GM23338 (cell line): ENCODE measurements at regions not wholly inside any gene's neighbourhood (a gene's known extent, or its start where the extent isn't known, plus 50 kb on each side); places are given as distances from the start of the nearest gene placed in this dataset.

Experiments
- ATAC-seq: fragments of 200-7000 bp; cut with Tn5 transposase; 3 replicates; pipeline ENCODE4 v1.9.1; 2020
- DNase-seq: peaks from one replicate; pipeline ENCODE4 v3.0.0-alpha.2; 2015; ENCODE audit warnings: low spot score
- H2AFZ ChIP-seq: fragments of 200-600 bp; sonication (generic); 2 replicates; pipeline ENCODE4 v1.8.0; 2016; ENCODE audit warnings: antibody characterized with exemption, mild to moderate bottlenecking, moderate library complexity
- H3F3A ChIP-seq: fragments of 200-600 bp; sonication (generic); replicated peaks from 2 replicates; pipeline ENCODE4 v1.8.0; 2017; ENCODE audit warnings: antibody characterized with exemption, mixed run types, low read depth
- H3K27ac ChIP-seq: fragments of 200-600 bp; sonication (generic); 2 replicates; pipeline ENCODE4 v1.6.1; 2016; ENCODE audit warnings: low read depth
- H3K27me3 ChIP-seq: fragments of 200-600 bp; sonication (generic); 2 replicates; pipeline ENCODE4 v1.8.0; 2016; ENCODE audit warnings: mild to moderate bottlenecking, mixed run types, moderate library complexity; ENCODE audit not compliant: insufficient read depth
- H3K36me3 ChIP-seq: fragments of 200-600 bp; sonication (generic); 2 replicates; pipeline ENCODE4 v1.8.0; 2016; ENCODE audit warnings: mild to moderate bottlenecking; ENCODE audit not compliant: insufficient read depth
- H3K4me1 ChIP-seq: fragments of 200-600 bp; sonication (generic); 2 replicates; pipeline ENCODE4 v1.8.0; 2016; ENCODE audit warnings: mild to moderate bottlenecking, moderate library complexity; ENCODE audit not compliant: insufficient read depth
- H3K4me2 ChIP-seq: fragments of 200-600 bp; sonication (generic); 2 replicates; pipeline ENCODE4 v1.7.1; 2017; ENCODE audit warnings: mixed run types
- H3K4me3 ChIP-seq: fragments of 200-600 bp; sonication (generic); 2 replicates; pipeline ENCODE4 v1.6.1; 2016; ENCODE audit warnings: mixed run types
- H3K79me2 ChIP-seq: fragments of 200-600 bp; sonication (generic); replicated peaks from 2 replicates; pipeline ENCODE4 v1.8.0; 2017; ENCODE audit warnings: mild to moderate bottlenecking; ENCODE audit not compliant: insufficient read depth
- H3K9me2 ChIP-seq: fragments of 200-600 bp; sonication (generic); 2 replicates; pipeline ENCODE4 v1.8.0; 2017; ENCODE audit not compliant: insufficient read depth
- H4K20me1 ChIP-seq: fragments of 200-600 bp; sonication (generic); replicated peaks from 2 replicates; pipeline ENCODE4 v1.8.0; 2017; ENCODE audit warnings: mild to moderate bottlenecking; ENCODE audit not compliant: insufficient read depth
- H3K27ac Mint-ChIP-seq: 2 replicates; pipeline ENCODE4 v1.8.0; 2020; ENCODE audit warnings: inconsistent platforms, mild to moderate bottlenecking, moderate library complexity, mixed read lengths
- H3K27me3 Mint-ChIP-seq: 3 replicates; pipeline ENCODE4 v1.8.0; 2022; ENCODE audit warnings: low read depth, mild to moderate bottlenecking, moderate library complexity, mixed read lengths, inconsistent platforms; ENCODE audit not compliant: insufficient read depth, poor library complexity
- H3K36me3 Mint-ChIP-seq: 3 replicates; pipeline ENCODE4 v1.8.0; 2021; ENCODE audit warnings: low read depth, mild to moderate bottlenecking, inconsistent platforms, moderate library complexity, mixed read lengths
- H3K4me1 Mint-ChIP-seq: 3 replicates; pipeline ENCODE4 v1.8.0; 2020; ENCODE audit warnings: mild to moderate bottlenecking, inconsistent platforms, mixed read lengths
- H3K4me3 Mint-ChIP-seq: 3 replicates; pipeline ENCODE4 v1.8.0; 2021; ENCODE audit warnings: moderate library complexity, mild to moderate bottlenecking, inconsistent platforms, mixed read lengths
- H3K9me3 Mint-ChIP-seq: 3 replicates; pipeline ENCODE4 v1.8.0; 2020; ENCODE audit warnings: moderate library complexity, mild to moderate bottlenecking, inconsistent platforms, mixed read lengths
- CREB1 ChIP-seq: fragments of 250-450 bp; sonication (Bioruptor Pico); IDR thresholded peaks from 2 replicates; pipeline ENCODE4 v1.5.0; 2020; ENCODE audit warnings: low read depth, mild to moderate bottlenecking, moderate library complexity
- ETS1 ChIP-seq: IDR thresholded peaks from 2 replicates; pipeline ENCODE4 v1.6.1; 2016; ENCODE audit warnings: antibody characterized with exemption
- EZH2 ChIP-seq: fragments of 200-600 bp; sonication (generic); IDR thresholded peaks from one replicate; pipeline ENCODE4 v1.8.0; 2017; ENCODE audit warnings: antibody characterized with exemption, mild to moderate bottlenecking, low read depth; ENCODE audit not compliant: unreplicated experiment
- EZH2phosphoT487 ChIP-seq: fragments of 200-600 bp; sonication (generic); IDR thresholded peaks from one replicate; pipeline ENCODE4 v1.8.1; 2018; ENCODE audit warnings: antibody characterized with exemption; ENCODE audit not compliant: unreplicated experiment
- JUNB ChIP-seq: IDR thresholded peaks from one replicate; pipeline ENCODE4 v1.6.1; 2016; ENCODE audit warnings: antibody characterized with exemption; ENCODE audit not compliant: unreplicated experiment
- NANOG ChIP-seq: IDR thresholded peaks from 2 replicates; pipeline ENCODE4 v1.6.1; 2016; ENCODE audit warnings: antibody characterized with exemption, borderline replicate concordance
- POLR2AphosphoS5 ChIP-seq: IDR thresholded peaks from 2 replicates; pipeline ENCODE4 v1.6.1; 2016; ENCODE audit warnings: antibody characterized with exemption, low read depth
- REST ChIP-seq: IDR thresholded peaks from one replicate; pipeline ENCODE4 v1.6.1; 2018; ENCODE audit warnings: antibody characterized with exemption; ENCODE audit not compliant: unreplicated experiment
- STAT1 ChIP-seq: IDR thresholded peaks from one replicate; pipeline ENCODE4 v1.6.1; 2016; ENCODE audit warnings: antibody characterized with exemption; ENCODE audit not compliant: unreplicated experiment
- ZNF114 ChIP-seq: fragments of 250-450 bp; sonication (Bioruptor Pico); IDR thresholded peaks from 2 replicates; pipeline ENCODE4 v1.5.0; 2020; ENCODE audit warnings: mild to moderate bottlenecking, moderate library complexity
- ZNF331 ChIP-seq: fragments of 250-450 bp; sonication (Bioruptor Pico); IDR thresholded peaks from 2 replicates; pipeline ENCODE4 v1.5.0; 2020; ENCODE audit warnings: low read depth, mild to moderate bottlenecking, moderate library complexity
- TF ChIP-seq, protein P1 (sequence below): fragments of 250-450 bp; sonication (Bioruptor Pico); IDR thresholded peaks from 2 replicates; pipeline ENCODE4 v1.5.0; 2020; ENCODE audit warnings: mild to moderate bottlenecking, moderate library complexity
- TF ChIP-seq, protein P2 (sequence below), 2 experiments: fragments of 200-600 bp in 1 of 2; sonication (generic) in 1 of 2; conservative IDR thresholded peaks; 2 replicates each; pipeline versions ENCODE4 v1.5.1 to v1.6.1; 2016 to 2017; ENCODE audit warnings: antibody characterized with exemption in 2 of 2, low read depth in 2 of 2, mild to moderate bottlenecking in 2 of 2, moderate library complexity in 1 of 2

DNA sequence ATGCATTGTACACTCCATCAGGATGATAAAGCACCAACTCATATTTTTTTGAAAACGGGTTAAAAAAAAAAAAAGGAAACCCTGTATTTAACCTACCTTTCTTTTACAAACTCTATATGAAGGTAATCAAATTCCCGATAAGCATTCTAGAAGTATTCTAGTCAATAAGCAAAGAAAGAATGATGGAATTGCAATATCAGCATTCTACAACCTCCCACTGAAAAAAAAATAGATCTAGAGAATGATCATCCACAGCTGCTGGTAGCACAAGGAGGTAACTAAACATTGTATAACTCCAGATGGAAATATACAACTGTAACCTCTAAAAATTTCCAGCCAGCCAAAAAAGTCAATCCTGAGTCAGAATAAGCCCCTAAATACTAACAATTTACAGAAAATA lies 95.3 kb upstream of the DCC start:
- Mint-ChIP-seq H3K4me3 (no peak overlapping the region), H3K36me3 (peaks cover 12% of the 10 kb centered on the region; the same call in 2 of the 3 replicates), H3K27me3 (peaks cover 3% of the 10 kb centered on the region), H3K4me1 (no peaks in the 10 kb centered on the region), H3K9me3 (peaks cover 11% of the 10 kb centered on the region), H3K27ac (no peak overlapping the region)
- no peak overlapping the region for H3K4me2 ChIP-seq
- no peaks in the 10 kb centered on the region for H3F3A ChIP-seq
- TF ChIP-seq, protein P1, sequence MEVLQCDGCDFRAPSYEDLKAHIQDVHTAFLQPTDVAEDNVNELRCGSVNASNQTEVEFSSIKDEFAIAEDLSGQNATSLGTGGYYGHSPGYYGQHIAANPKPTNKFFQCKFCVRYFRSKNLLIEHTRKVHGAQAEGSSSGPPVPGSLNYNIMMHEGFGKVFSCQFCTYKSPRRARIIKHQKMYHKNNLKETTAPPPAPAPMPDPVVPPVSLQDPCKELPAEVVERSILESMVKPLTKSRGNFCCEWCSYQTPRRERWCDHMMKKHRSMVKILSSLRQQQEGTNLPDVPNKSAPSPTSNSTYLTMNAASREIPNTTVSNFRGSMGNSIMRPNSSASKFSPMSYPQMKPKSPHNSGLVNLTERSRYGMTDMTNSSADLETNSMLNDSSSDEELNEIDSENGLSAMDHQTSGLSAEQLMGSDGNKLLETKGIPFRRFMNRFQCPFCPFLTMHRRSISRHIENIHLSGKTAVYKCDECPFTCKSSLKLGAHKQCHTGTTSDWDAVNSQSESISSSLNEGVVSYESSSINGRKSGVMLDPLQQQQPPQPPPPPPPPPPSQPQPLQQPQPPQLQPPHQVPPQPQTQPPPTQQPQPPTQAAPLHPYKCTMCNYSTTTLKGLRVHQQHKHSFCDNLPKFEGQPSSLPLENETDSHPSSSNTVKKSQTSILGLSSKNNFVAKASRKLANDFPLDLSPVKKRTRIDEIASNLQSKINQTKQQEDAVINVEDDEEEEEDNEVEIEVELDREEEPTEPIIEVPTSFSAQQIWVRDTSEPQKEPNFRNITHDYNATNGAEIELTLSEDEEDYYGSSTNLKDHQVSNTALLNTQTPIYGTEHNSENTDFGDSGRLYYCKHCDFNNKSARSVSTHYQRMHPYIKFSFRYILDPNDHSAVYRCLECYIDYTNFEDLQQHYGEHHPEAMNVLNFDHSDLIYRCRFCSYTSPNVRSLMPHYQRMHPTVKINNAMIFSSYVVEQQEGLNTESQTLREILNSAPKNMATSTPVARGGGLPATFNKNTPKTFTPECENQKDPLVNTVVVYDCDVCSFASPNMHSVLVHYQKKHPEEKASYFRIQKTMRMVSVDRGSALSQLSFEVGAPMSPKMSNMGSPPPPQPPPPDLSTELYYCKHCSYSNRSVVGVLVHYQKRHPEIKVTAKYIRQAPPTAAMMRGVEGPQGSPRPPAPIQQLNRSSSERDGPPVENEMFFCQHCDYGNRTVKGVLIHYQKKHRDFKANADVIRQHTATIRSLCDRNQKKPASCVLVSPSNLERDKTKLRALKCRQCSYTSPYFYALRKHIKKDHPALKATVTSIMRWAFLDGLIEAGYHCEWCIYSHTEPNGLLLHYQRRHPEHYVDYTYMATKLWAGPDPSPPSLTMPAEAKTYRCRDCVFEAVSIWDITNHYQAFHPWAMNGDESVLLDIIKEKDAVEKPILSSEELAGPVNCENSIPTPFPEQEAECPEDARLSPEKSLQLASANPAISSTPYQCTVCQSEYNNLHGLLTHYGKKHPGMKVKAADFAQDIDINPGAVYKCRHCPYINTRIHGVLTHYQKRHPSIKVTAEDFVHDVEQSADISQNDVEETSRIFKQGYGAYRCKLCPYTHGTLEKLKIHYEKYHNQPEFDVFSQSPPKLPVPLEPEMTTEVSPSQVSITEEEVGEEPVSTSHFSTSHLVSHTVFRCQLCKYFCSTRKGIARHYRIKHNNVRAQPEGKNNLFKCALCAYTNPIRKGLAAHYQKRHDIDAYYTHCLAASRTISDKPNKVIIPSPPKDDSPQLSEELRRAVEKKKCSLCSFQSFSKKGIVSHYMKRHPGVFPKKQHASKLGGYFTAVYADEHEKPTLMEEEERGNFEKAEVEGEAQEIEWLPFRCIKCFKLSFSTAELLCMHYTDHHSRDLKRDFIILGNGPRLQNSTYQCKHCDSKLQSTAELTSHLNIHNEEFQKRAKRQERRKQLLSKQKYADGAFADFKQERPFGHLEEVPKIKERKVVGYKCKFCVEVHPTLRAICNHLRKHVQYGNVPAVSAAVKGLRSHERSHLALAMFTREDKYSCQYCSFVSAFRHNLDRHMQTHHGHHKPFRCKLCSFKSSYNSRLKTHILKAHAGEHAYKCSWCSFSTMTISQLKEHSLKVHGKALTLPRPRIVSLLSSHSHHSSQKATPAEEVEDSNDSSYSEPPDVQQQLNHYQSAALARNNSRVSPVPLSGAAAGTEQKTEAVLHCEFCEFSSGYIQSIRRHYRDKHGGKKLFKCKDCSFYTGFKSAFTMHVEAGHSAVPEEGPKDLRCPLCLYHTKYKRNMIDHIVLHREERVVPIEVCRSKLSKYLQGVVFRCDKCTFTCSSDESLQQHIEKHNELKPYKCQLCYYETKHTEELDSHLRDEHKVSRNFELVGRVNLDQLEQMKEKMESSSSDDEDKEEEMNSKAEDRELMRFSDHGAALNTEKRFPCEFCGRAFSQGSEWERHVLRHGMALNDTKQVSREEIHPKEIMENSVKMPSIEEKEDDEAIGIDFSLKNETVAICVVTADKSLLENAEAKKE (CRISPR knock-in tag) = no peak
- TF ChIP-seq NANOG (no peak), REST (no peak), ZNF331 (CRISPR knock-in tag) (no peak), ZNF114 (CRISPR knock-in tag) (no peak), EZH2 (no peak), POLR2AphosphoS5 (no peak), ETS1 (no peak), CREB1 (no peak), STAT1 (no peak), JUNB (no peak), EZH2phosphoT487 (no peak)
- TF ChIP-seq, protein P2, sequence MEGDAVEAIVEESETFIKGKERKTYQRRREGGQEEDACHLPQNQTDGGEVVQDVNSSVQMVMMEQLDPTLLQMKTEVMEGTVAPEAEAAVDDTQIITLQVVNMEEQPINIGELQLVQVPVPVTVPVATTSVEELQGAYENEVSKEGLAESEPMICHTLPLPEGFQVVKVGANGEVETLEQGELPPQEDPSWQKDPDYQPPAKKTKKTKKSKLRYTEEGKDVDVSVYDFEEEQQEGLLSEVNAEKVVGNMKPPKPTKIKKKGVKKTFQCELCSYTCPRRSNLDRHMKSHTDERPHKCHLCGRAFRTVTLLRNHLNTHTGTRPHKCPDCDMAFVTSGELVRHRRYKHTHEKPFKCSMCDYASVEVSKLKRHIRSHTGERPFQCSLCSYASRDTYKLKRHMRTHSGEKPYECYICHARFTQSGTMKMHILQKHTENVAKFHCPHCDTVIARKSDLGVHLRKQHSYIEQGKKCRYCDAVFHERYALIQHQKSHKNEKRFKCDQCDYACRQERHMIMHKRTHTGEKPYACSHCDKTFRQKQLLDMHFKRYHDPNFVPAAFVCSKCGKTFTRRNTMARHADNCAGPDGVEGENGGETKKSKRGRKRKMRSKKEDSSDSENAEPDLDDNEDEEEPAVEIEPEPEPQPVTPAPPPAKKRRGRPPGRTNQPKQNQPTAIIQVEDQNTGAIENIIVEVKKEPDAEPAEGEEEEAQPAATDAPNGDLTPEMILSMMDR (conservative IDR thresholded peaks at IDR 0.05; ENCODE audit: low read depth in 2 of 2) = no peak
- no peak overlapping the region for H2AFZ ChIP-seq
- DNase-seq = no peak
- no peaks in the 10 kb centered on the region for H3K27me3 ChIP-seq
- no peaks in the 10 kb centered on the region for H3K79me2 ChIP-seq
- no peak for ATAC-seq
- no peaks in the 10 kb centered on the region for H4K20me1 ChIP-seq
- H3K27ac ChIP-seq = no peak overlapping the region
- no peak overlapping the region for H3K4me3 ChIP-seq
- H3K9me2 ChIP-seq = peaks cover 13% of the 10 kb centered on the region; the same call in 1 of the 2 replicates
- H3K4me1 ChIP-seq = no peaks in the 10 kb centered on the region
- peaks cover 6% of the 10 kb centered on the region; the same call in 1 of the 2 replicates for H3K36me3 ChIP-seq
